HG03521 (cell line): ENCODE measurements at regions not wholly inside any gene's neighbourhood (a gene's known extent, or its start where the extent isn't known, plus 50 kb on each side); places are given as distances from the start of the nearest gene placed in this dataset.
"Not testable (repeated sequence)": the region's sequence is repeated elsewhere in the genome, so short reads cannot be mapped to it uniquely, and the experiment has no call there.

Source experiments
- ATAC-seq: cut with Tn5 transposase; IDR thresholded peaks from one replicate; pipeline ENCODE4 v1.9.1; 2021; ENCODE audit warnings: mild to moderate bottlenecking, moderate library complexity; ENCODE audit not compliant: unreplicated experiment

- no peak for ATAC-seq
Measured at GRCh38 chr2:13660231-13660630, 943.5 kb downstream of the TRIB2 start.

DNA sequence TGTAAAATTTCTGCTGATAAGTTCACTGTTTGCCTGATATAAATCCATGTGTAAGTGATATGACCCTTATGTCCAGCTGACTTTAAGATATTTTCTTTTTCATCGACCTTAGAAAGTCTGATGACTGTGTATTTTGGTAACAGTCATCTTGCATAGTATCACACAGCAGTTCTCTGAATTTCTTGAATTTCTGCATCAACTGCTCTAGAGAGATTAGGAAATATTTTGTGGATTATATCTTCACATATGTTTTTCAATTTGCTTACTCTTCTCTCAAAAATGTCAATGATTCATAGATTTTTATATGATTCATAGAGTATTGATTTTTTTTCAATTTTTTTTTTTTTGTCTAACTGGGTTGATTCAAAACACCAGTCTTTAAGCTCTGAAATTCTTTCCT lies 945.3 kb downstream of the TRIB2 start:
- no peak for ATAC-seq

GRCh38 chr2:13666582-13667414 lies 950.1 kb downstream of the TRIB2 start:
- ATAC-seq = peak; percentile 65

- ATAC-seq = no peak
Measured at GRCh38 chr2:13667415-13667757, 950.6 kb downstream of the TRIB2 start.

DNA sequence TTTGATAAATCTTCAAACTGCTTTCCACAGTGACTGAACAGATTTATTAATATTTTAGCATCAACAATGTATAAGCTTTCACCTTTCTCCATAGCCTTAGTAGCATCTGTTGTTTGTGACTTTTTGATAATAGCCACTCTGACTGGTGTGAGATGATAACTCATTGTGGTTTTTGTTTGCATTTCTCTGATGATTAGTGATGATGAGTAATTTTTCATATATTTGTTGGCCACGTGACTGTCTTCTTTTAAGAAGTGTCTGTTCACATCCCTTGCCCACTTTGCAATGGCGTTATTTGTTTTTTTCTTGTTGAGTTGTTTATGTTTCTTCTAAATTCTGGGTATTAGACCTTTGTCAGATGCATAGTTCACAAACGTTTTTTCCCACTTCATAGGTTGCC lies 952.9 kb downstream of the TRIB2 start:
- no peak for ATAC-seq

GRCh38 chr2:13673821-13674220 lies 957.1 kb downstream of the TRIB2 start:
- ATAC-seq = not testable (repeated sequence)

DNA sequence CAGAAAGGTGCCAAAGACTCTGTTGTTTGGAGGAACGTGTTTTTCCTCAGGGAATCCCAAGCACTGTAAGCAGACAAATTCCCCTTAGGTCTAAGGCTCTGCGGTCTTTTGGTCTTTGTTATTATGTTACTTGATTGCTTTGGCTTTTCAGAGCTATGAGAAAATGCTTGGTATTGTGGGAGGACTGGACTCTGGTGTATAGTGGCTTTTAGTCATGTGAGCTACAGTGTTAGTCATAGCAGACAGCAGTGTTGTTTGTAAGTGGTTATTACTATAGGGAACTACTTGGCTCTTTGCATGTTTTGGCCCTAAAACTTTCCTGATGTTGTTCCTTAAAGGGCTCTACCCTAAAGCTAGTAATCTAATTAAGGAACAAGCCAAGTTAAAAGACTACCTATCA lies 956.2 kb upstream of the LRATD1 start:
- no peak for ATAC-seq

DNA sequence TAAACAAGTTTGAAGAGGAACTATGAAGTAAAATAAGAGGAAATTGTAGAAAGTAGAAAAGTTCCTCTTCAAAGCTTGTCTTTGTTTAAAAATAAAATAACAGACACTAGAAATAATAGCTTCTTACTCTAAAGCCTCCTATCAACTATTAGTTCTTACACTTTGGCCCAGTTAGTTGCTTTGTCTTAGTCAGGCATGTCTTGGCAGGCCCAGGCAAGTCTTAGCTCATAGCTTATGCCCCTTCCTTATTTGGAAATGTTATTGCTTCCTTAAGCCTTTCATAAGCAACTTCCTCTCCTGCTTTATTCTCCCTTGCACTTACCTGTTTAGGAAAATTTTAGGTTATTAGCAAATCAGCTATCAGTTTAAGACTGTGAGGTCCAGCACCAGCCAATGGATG lies 950.6 kb upstream of the LRATD1 start:
- ATAC-seq = no peak

- no peak for ATAC-seq
Measured at GRCh38 chr2:13682540-13683272, 949.8 kb upstream of the LRATD1 start.

DNA sequence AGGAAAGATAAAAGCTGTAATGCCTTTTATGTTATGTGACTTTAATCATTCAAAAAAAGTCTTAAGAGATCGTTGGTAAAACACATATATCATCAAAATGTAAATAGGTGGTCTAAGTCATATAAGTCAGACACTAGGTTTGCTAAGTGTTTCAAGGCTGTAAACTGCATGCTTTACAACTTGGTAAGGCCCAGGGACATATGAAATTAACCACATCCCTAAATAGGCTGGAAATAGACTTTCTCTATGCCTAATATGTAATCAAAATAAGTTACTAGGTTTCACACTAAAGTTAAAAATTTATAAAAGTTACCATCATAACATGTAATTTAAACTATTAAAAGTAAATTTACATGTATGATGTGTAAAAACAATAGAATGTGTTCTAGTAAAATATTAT lies 946.3 kb upstream of the LRATD1 start:
- no peak for ATAC-seq

GRCh38 chr2:13694673-13695072 lies 937.8 kb upstream of the LRATD1 start:
- ATAC-seq = no peak

DNA sequence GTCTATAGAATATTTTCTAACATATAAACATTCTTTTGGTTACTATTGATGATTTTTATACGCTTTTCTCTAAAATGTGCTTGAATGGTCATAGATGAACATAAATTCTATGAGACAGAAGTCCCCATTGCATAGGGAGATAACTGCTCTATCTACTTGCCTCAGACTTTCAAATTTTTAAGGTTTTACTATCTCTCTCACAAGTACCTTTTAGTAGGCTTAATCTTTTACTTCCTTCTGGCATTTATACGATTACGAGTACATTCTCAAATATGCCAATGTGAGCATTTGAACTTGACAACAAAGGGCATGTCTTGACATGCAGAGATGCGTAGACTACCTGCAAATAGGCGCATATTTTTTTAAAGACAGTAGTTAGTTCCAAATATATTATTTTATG lies 935.9 kb upstream of the LRATD1 start:
- no peak for ATAC-seq

- ATAC-seq = no peak
Measured at GRCh38 chr2:13698847-13699246, 933.7 kb upstream of the LRATD1 start.

DNA sequence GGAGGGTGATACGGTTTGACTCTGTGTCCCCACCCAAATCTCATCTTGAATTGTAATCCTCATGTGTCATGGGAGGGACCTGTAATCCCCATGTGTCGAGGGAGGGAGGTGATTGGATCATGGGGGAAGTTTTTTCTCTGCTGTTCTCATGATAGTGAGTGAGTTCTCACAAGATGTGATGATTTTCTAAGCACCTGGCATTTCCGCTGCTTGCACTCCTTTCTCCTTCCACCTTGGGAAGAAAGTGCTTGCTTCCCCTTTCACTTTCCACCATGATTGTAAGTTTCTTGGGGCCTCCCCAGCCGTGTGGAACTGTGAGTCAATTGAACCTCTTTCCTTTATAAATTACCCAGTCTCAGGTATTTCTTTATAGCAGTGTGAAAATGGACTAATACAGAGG lies 932.6 kb upstream of the LRATD1 start:
- ATAC-seq = not testable (repeated sequence)

- ATAC-seq = no peak
Measured at GRCh38 chr2:13711154-13711553, 921.4 kb upstream of the LRATD1 start.

DNA sequence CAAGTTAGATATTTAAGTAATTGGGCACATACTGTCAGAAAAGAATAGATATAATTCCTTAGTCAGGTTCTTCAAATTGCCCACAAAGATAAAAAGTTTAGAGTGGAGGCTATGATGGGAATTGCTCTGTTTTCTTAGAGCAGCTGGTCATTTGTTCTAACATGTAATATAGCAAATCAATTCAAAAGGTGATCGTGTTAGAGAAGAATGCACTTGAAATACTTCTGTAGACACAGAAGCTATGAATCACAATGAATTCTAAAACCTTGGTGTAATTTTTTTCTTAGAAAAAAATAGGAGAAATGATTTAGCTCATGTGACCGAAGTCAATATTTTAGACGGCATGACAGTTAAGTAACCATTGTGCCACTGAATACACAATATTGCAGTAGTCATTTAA lies 918.1 kb upstream of the LRATD1 start:
- ATAC-seq = no peak

GRCh38 chr2:13725945-13726344 lies 906.6 kb upstream of the LRATD1 start:
- ATAC-seq = no peak

GRCh38 chr2:13745330-13745729 lies 887.2 kb upstream of the LRATD1 start:
- ATAC-seq = no peak

- ATAC-seq = no peak
Measured at GRCh38 chr2:13751955-13752354, 880.6 kb upstream of the LRATD1 start.

- no peak for ATAC-seq
Measured at GRCh38 chr2:13758412-13758811, 874.1 kb upstream of the LRATD1 start.

DNA sequence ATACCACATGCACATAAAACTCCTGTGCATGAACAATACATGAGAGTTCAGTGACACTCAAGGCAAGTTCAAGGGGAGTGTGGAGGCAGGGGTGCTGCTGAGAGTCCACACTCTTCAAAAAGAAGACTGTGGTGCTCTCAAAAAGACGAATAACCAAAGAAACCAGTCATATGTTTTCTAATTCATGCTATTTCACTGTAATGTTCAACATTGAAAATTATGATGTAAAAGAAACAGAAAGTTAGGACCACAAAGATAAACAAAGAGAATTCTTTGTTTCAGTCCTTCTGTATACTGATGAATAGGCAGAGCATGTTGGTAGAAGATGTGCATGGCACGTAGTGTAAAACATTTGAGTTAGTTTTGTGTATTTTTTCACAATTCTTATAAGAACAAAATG lies 864.2 kb upstream of the LRATD1 start:
- ATAC-seq = no peak

GRCh38 chr2:13770279-13770678 lies 862.2 kb upstream of the LRATD1 start:
- ATAC-seq = no peak
